ENCODE measurements at regions not wholly inside any gene's neighbourhood (a gene's known extent, or its start where the extent isn't known, plus 50 kb on each side); places are given as distances from the start of the nearest gene placed in this dataset.

- Histone ChIP-seq H3K9me3 (ENCODE audit: control extremely low read depth in 1 of 5, control insufficient read depth in 4 of 5, insufficient read depth in 2 of 5, low read depth in 1 of 5, low read length in 4 of 5) (no peaks in the 10 kb centered on the region), H3K27me3 (replicated peaks in 2 of 5; ENCODE audit: control insufficient read depth in 4 of 5, insufficient read depth in 5 of 5, low read length in 4 of 5) (no peaks in the 10 kb centered on the region), H3K27ac (ENCODE audit: insufficient read depth in 1 of 2, low read depth in 1 of 2, low read length in 2 of 2, poor library complexity in 1 of 2, severe bottlenecking in 2 of 2) (no peak overlapping the region), H3K36me3 (ENCODE audit: control insufficient read depth in 4 of 4, insufficient read depth in 4 of 4, low read length in 3 of 4) (no peaks in the 10 kb centered on the region), H3K4me1 (ENCODE audit: control extremely low read depth in 1 of 4, control insufficient read depth in 4 of 4, insufficient read depth in 4 of 4, low read length in 3 of 4) (no peaks in the 10 kb centered on the region), H3K4me3 (ENCODE audit: control insufficient read depth in 1 of 7, extremely low read depth in 1 of 7, insufficient read depth in 4 of 7, low read depth in 2 of 7, low read length in 6 of 7) (no peak overlapping the region)
- ChIA-PET POLR2A (no interaction called here), CTCF (no interaction called here)
- WGBS (ENCODE audit: insufficient coverage), result no CpG with 5 or more reads among the region's 5 CpGs
- no peak for DNase-seq
Observed at GRCh38 chr19:28948566-28948965, 264.4 kb downstream of the UQCRFS1 start.

DNA sequence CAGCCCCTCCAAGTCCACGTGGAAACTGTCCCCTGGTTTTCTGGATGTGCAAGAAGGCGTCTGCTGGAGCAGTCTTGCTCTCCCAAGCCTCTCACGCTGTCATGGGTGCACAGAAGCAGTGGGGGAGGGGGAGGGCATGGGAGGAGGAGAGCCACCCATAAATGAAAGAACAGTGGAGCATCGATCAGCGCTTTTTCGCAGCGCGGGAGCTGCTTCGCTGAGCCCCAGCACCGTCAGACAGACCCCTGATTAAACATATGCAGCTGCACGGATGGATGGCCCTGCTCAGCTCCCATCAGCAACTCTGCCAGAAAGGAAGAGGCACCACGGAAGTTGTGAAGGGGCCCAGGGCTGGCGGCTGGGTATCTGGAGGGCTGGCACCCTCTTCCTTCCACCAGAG lies 264.9 kb downstream of the UQCRFS1 start:
- Histone ChIP-seq H3K9me3 (ENCODE audit: control extremely low read depth in 1 of 5, control insufficient read depth in 4 of 5, insufficient read depth in 2 of 5, low read depth in 1 of 5, low read length in 4 of 5) (no peaks in the 10 kb centered on the region), H3K27ac (ENCODE audit: insufficient read depth in 1 of 2, low read depth in 1 of 2, low read length in 2 of 2, poor library complexity in 1 of 2, severe bottlenecking in 2 of 2) (no peak overlapping the region), H3K4me3 (ENCODE audit: control insufficient read depth in 1 of 7, extremely low read depth in 1 of 7, insufficient read depth in 4 of 7, low read depth in 2 of 7, low read length in 6 of 7) (no peak overlapping the region), H3K36me3 (ENCODE audit: control insufficient read depth in 4 of 4, insufficient read depth in 4 of 4, low read length in 3 of 4) (no peaks in the 10 kb centered on the region), H3K4me1 (ENCODE audit: control extremely low read depth in 1 of 4, control insufficient read depth in 4 of 4, insufficient read depth in 4 of 4, low read length in 3 of 4) (no peaks in the 10 kb centered on the region), H3K27me3 (replicated peaks in 2 of 5; ENCODE audit: control insufficient read depth in 4 of 5, insufficient read depth in 5 of 5, low read length in 4 of 5) (no peaks in the 10 kb centered on the region)
- CTCF ChIA-PET, result no interaction called here
- DNase-seq, result no peak
- POLR2A ChIA-PET, result no interaction called here
- 67% methylated on average over 10 of the region's 13 CpGs for WGBS (ENCODE audit: insufficient coverage)

GRCh38 chr19:28943651-28944050 lies 269.3 kb downstream of the UQCRFS1 start:
- POLR2A ChIA-PET, result no interaction called here
- Histone ChIP-seq H3K27ac (ENCODE audit: insufficient read depth in 1 of 2, low read depth in 1 of 2, low read length in 2 of 2, poor library complexity in 1 of 2, severe bottlenecking in 2 of 2) (no peak overlapping the region), H3K4me3 (ENCODE audit: control insufficient read depth in 1 of 7, extremely low read depth in 1 of 7, insufficient read depth in 4 of 7, low read depth in 2 of 7, low read length in 6 of 7) (no peak overlapping the region), H3K27me3 (replicated peaks in 2 of 5; ENCODE audit: control insufficient read depth in 4 of 5, insufficient read depth in 5 of 5, low read length in 4 of 5) (no peaks in the 10 kb centered on the region), H3K9me3 (ENCODE audit: control extremely low read depth in 1 of 5, control insufficient read depth in 4 of 5, insufficient read depth in 2 of 5, low read depth in 1 of 5, low read length in 4 of 5) (no peaks in the 10 kb centered on the region), H3K36me3 (ENCODE audit: control insufficient read depth in 4 of 4, insufficient read depth in 4 of 4, low read length in 3 of 4) (no peaks in the 10 kb centered on the region), H3K4me1 (ENCODE audit: control extremely low read depth in 1 of 4, control insufficient read depth in 4 of 4, insufficient read depth in 4 of 4, low read length in 3 of 4) (no peaks in the 10 kb centered on the region)
- no peak for DNase-seq
- WGBS (ENCODE audit: insufficient coverage), result 80% methylated on average over 5 of the region's 8 CpGs
- CTCF ChIA-PET, result no interaction called here

DNA sequence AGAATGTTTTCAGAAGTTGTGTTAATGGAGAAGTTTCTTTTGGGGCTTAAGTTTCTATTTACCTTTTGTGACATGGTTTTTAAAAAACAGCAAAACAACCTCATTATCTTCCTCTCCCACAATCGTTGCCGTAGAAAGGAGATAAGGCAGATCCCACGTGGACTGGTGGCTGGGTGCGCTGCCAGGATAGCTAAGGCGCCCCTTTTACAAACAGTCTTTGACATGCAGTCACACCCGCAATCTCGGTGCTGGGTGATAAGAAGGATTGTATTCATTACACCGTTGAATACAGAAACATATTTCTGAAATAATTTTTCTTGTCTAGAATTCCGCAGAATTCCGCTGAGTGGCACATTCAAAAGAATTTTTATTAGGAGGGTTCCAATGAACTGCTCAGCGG lies 271.1 kb downstream of the UQCRFS1 start:
- DNase-seq, result no peak
- Histone ChIP-seq H3K27me3 (replicated peaks in 2 of 5; ENCODE audit: control insufficient read depth in 4 of 5, insufficient read depth in 5 of 5, low read length in 4 of 5) (no peaks in the 10 kb centered on the region), H3K9me3 (ENCODE audit: control extremely low read depth in 1 of 5, control insufficient read depth in 4 of 5, insufficient read depth in 2 of 5, low read depth in 1 of 5, low read length in 4 of 5) (no peaks in the 10 kb centered on the region), H3K4me3 (ENCODE audit: control insufficient read depth in 1 of 7, extremely low read depth in 1 of 7, insufficient read depth in 4 of 7, low read depth in 2 of 7, low read length in 6 of 7) (no peak overlapping the region), H3K36me3 (ENCODE audit: control insufficient read depth in 4 of 4, insufficient read depth in 4 of 4, low read length in 3 of 4) (no peaks in the 10 kb centered on the region), H3K27ac (ENCODE audit: insufficient read depth in 1 of 2, low read depth in 1 of 2, low read length in 2 of 2, poor library complexity in 1 of 2, severe bottlenecking in 2 of 2) (no peak overlapping the region), H3K4me1 (ENCODE audit: control extremely low read depth in 1 of 4, control insufficient read depth in 4 of 4, insufficient read depth in 4 of 4, low read length in 3 of 4) (no peaks in the 10 kb centered on the region)
- 94% methylated on average over 10 of the region's 11 CpGs for whole genome bisulfite sequencing (ENCODE audit: insufficient coverage)
- CTCF ChIA-PET, result no interaction called here
- POLR2A ChIA-PET, result no interaction called here

GRCh38 chr19:28940751-28941500 lies 272.0 kb downstream of the UQCRFS1 start:
- H3K4me3 ChIP-seq (ENCODE audit: control insufficient read depth in 1 of 7, extremely low read depth in 1 of 7, insufficient read depth in 4 of 7, low read depth in 2 of 7, low read length in 6 of 7), result no peak overlapping the region
- H3K27me3 ChIP-seq (replicated peaks in 2 of 5; ENCODE audit: control insufficient read depth in 4 of 5, insufficient read depth in 5 of 5, low read length in 4 of 5), result no peaks in the 10 kb centered on the region
- POLR2A ChIA-PET, result no interaction called here
- H3K9me3 ChIP-seq (ENCODE audit: control extremely low read depth in 1 of 5, control insufficient read depth in 4 of 5, insufficient read depth in 2 of 5, low read depth in 1 of 5, low read length in 4 of 5), result no peaks in the 10 kb centered on the region
- 72% methylated on average over 6 of the region's 7 CpGs for WGBS (ENCODE audit: insufficient coverage)
- no peak overlapping the region for H3K27ac ChIP-seq (ENCODE audit: insufficient read depth in 1 of 2, low read depth in 1 of 2, low read length in 2 of 2, poor library complexity in 1 of 2, severe bottlenecking in 2 of 2)
- no peaks in the 10 kb centered on the region for H3K4me1 ChIP-seq (ENCODE audit: control extremely low read depth in 1 of 4, control insufficient read depth in 4 of 4, insufficient read depth in 4 of 4, low read length in 3 of 4)
- CTCF ChIA-PET, result no interaction called here
- H3K36me3 ChIP-seq (ENCODE audit: control insufficient read depth in 4 of 4, insufficient read depth in 4 of 4, low read length in 3 of 4), result no peaks in the 10 kb centered on the region
- DNase-seq, result no peak

GRCh38 chr19:28939236-28939635 lies 273.7 kb downstream of the UQCRFS1 start:
- Histone ChIP-seq H3K9me3 (ENCODE audit: control extremely low read depth in 1 of 5, control insufficient read depth in 4 of 5, insufficient read depth in 2 of 5, low read depth in 1 of 5, low read length in 4 of 5) (no peaks in the 10 kb centered on the region), H3K27ac (ENCODE audit: insufficient read depth in 1 of 2, low read depth in 1 of 2, low read length in 2 of 2, poor library complexity in 1 of 2, severe bottlenecking in 2 of 2) (no peak overlapping the region), H3K4me1 (ENCODE audit: control extremely low read depth in 1 of 4, control insufficient read depth in 4 of 4, insufficient read depth in 4 of 4, low read length in 3 of 4) (no peaks in the 10 kb centered on the region), H3K36me3 (ENCODE audit: control insufficient read depth in 4 of 4, insufficient read depth in 4 of 4, low read length in 3 of 4) (no peaks in the 10 kb centered on the region), H3K27me3 (replicated peaks in 2 of 5; ENCODE audit: control insufficient read depth in 4 of 5, insufficient read depth in 5 of 5, low read length in 4 of 5) (no peaks in the 10 kb centered on the region), H3K4me3 (ENCODE audit: control insufficient read depth in 1 of 7, extremely low read depth in 1 of 7, insufficient read depth in 4 of 7, low read depth in 2 of 7, low read length in 6 of 7) (no peak overlapping the region)
- POLR2A ChIA-PET, result no interaction called here
- CTCF ChIA-PET, result no interaction called here
- DNase-seq, result no peak

DNA sequence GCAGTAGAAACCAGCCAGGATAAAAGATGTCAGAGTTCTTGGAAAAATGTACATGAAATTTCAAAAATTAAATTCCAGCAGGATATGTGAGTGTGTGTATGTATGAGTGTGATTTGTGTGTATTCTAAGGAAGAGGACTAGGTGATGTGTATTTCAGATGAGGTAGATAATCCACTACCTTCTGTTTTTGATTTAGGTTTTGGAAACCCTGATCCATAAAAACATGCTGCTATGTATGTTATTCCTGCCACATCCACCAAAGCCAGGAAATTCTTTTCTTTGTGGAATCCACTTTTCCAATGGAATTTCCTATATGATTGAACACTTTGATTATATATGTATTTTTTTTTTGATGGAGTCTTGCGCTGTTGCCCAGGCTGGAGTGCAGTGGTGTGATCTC lies 276.9 kb downstream of the UQCRFS1 start:
- DNase-seq, result no peak
- POLR2A ChIA-PET, result no interaction called here
- CTCF ChIA-PET, result no interaction called here
- Histone ChIP-seq H3K27ac (ENCODE audit: insufficient read depth in 1 of 2, low read depth in 1 of 2, low read length in 2 of 2, poor library complexity in 1 of 2, severe bottlenecking in 2 of 2) (no peak overlapping the region), H3K9me3 (ENCODE audit: control extremely low read depth in 1 of 5, control insufficient read depth in 4 of 5, insufficient read depth in 2 of 5, low read depth in 1 of 5, low read length in 4 of 5) (peaks cover 0 to 2% (median 0%) of the 10 kb centered on the region in 5 experiments), H3K27me3 (replicated peaks in 2 of 5; ENCODE audit: control insufficient read depth in 4 of 5, insufficient read depth in 5 of 5, low read length in 4 of 5) (peaks cover 0 to 1% (median 0%) of the 10 kb centered on the region in 5 experiments), H3K4me3 (ENCODE audit: control insufficient read depth in 1 of 7, extremely low read depth in 1 of 7, insufficient read depth in 4 of 7, low read depth in 2 of 7, low read length in 6 of 7) (no peak overlapping the region), H3K36me3 (ENCODE audit: control insufficient read depth in 4 of 4, insufficient read depth in 4 of 4, low read length in 3 of 4) (no peaks in the 10 kb centered on the region), H3K4me1 (ENCODE audit: control extremely low read depth in 1 of 4, control insufficient read depth in 4 of 4, insufficient read depth in 4 of 4, low read length in 3 of 4) (no peaks in the 10 kb centered on the region)
- no CpG with 5 or more reads among the region's 1 CpG for WGBS (ENCODE audit: insufficient coverage)

All from common myeloid progenitor, CD34-positive (primary cell).